Neuronal stem cell (in vitro differentiated cells): ENCODE measurements at regions not wholly inside any gene's neighbourhood (a gene's known extent, or its start where the extent isn't known, plus 50 kb on each side); places are given as distances from the start of the nearest gene placed in this dataset.

Experiments used
- DNase-seq: peaks from one replicate; pipeline ENCODE4 v3.0.0-alpha.2; 2013; ENCODE audit warnings: low spot score
- H2AFZ ChIP-seq: one replicate; pipeline ENCODE4 v1.6.1; 2013; ENCODE audit warnings: mild to moderate bottlenecking, low read length, inconsistent platforms
- H2AK5ac ChIP-seq: 2 replicates; pipeline ENCODE4 v1.6.1; 2013; ENCODE audit warnings: low read depth, mild to moderate bottlenecking, inconsistent platforms, low read length, moderate library complexity, mixed read lengths
- H2BK120ac ChIP-seq: 2 replicates; pipeline ENCODE4 v1.6.1; 2013; ENCODE audit warnings: low read depth, mild to moderate bottlenecking, inconsistent platforms, low read length, moderate library complexity, mixed read lengths
- H2BK12ac ChIP-seq: one replicate; pipeline ENCODE4 v1.6.1; 2013; ENCODE audit warnings: low read length, inconsistent platforms
- H2BK15ac ChIP-seq: 2 replicates; pipeline ENCODE4 v1.6.1; 2013; ENCODE audit warnings: mild to moderate bottlenecking, low read length, inconsistent platforms, mixed read lengths
- H2BK5ac ChIP-seq: one replicate; pipeline ENCODE4 v1.6.1; 2013; ENCODE audit warnings: inconsistent platforms, mild to moderate bottlenecking, low read length, moderate library complexity
- H3K14ac ChIP-seq: one replicate; pipeline ENCODE4 v1.6.1; 2013; ENCODE audit warnings: low read length, inconsistent platforms
- H3K18ac ChIP-seq: 2 replicates; pipeline ENCODE4 v1.6.1; 2013; ENCODE audit warnings: low read length, inconsistent platforms
- H3K23ac ChIP-seq: 2 replicates; pipeline ENCODE4 v1.6.1; 2013; ENCODE audit warnings: low read depth, mild to moderate bottlenecking, mixed read lengths, low read length, inconsistent platforms; ENCODE audit not compliant: poor library complexity
- H3K27ac ChIP-seq: replicated peaks from 3 replicates; pipeline ENCODE4 v1.5.1; 2013; ENCODE audit warnings: low read length, inconsistent platforms
- H3K27me3 ChIP-seq, 3 experiments: 2 replicates each; pipeline ENCODE4 v1.6.1; 2013; ENCODE audit warnings: low read length in 3 of 3, mild to moderate bottlenecking in 2 of 3, inconsistent platforms in 1 of 3, low read depth in 1 of 3, mixed read lengths in 1 of 3, moderate library complexity in 1 of 3; ENCODE audit not compliant: control insufficient read depth in 3 of 3, insufficient read depth in 3 of 3
- H3K36me3 ChIP-seq, 2 donors: replicated peaks in 1 of 2; 2 replicates each; pipeline ENCODE4 v1.6.1; 2013; ENCODE audit warnings: low read length in 2 of 2; ENCODE audit not compliant: control insufficient read depth in 2 of 2, insufficient read depth in 2 of 2
- H3K4ac ChIP-seq: 2 replicates; pipeline ENCODE4 v1.6.1; 2013; ENCODE audit warnings: inconsistent platforms, mild to moderate bottlenecking, low read length, moderate library complexity
- H3K4me1 ChIP-seq, 2 donors: 1 replicate in 1 of 2; 2 replicates in 1 of 2; pipeline ENCODE4 v1.6.1; 2013; ENCODE audit warnings: low read length in 2 of 2, low read depth in 1 of 2; ENCODE audit not compliant: control insufficient read depth in 2 of 2, insufficient read depth in 1 of 2
- H3K4me2 ChIP-seq: one replicate; pipeline ENCODE4 v1.6.1; 2013; ENCODE audit warnings: mild to moderate bottlenecking, low read length, inconsistent platforms; ENCODE audit not compliant: insufficient read depth, poor library complexity, severe bottlenecking
- H3K4me3 ChIP-seq, 2 donors: 2 replicates each; pipeline ENCODE4 v1.5.1; 2013; ENCODE audit warnings: low read length in 2 of 2, mild to moderate bottlenecking in 2 of 2, inconsistent platforms in 1 of 2, moderate library complexity in 1 of 2
- H3K79me1 ChIP-seq: one replicate; pipeline ENCODE4 v1.6.1; 2013; ENCODE audit warnings: low read depth, mild to moderate bottlenecking, inconsistent platforms, low read length, moderate library complexity
- H3K9ac ChIP-seq: one replicate; pipeline ENCODE4 v1.6.1; 2013; ENCODE audit warnings: mild to moderate bottlenecking, low read depth, low read length, inconsistent platforms; ENCODE audit not compliant: poor library complexity
- H3K9me3 ChIP-seq, 2 donors: replicated peaks in 1 of 2; 2 replicates each; pipeline versions ENCODE3 to v1.6.1; 2013; ENCODE audit warnings: low read length in 2 of 2, mild to moderate bottlenecking in 2 of 2, inconsistent platforms in 1 of 2, low read depth in 1 of 2, mixed read lengths in 1 of 2, moderate library complexity in 1 of 2; ENCODE audit not compliant: control insufficient read depth in 2 of 2, insufficient read depth in 1 of 2
- H4K8ac ChIP-seq: one replicate; pipeline ENCODE4 v1.6.1; 2013; ENCODE audit warnings: low read depth, mild to moderate bottlenecking, inconsistent platforms, low read length, moderate library complexity
- H4K91ac ChIP-seq: one replicate; pipeline ENCODE4 v1.6.1; 2013; ENCODE audit warnings: low read length, low read depth, mild to moderate bottlenecking, inconsistent platforms; ENCODE audit not compliant: poor library complexity
- WGBS, 2 donors: extraction: QIAGEN DNeasy Blood & Tissue Kit; methylation state at CpG; one replicate each; pipeline ENCODE4 v1.1.7; 2013; ENCODE audit warnings: missing lambda C conversion rate in 2 of 2, mixed read lengths in 1 of 2; ENCODE audit not compliant: insufficient read length in 2 of 2, insufficient replicate concordance in 1 of 2; ENCODE audit errors: extremely low coverage in 2 of 2; 5-methylcytosine and 5-hydroxymethylcytosine counted together

GRCh38 chr7:16295558-16295957, 125.8 kb downstream of the CRPPA start:
- H3K79me1 ChIP-seq = no peaks in the 10 kb centered on the region
- no peak overlapping the region for H2AFZ ChIP-seq
- no peaks in the 10 kb centered on the region for H3K27me3 ChIP-seq
- no peak overlapping the region for H2BK15ac ChIP-seq
- no peak overlapping the region for H4K91ac ChIP-seq
- no peaks in the 10 kb centered on the region for H3K4me1 ChIP-seq
- no peak overlapping the region for H3K9ac ChIP-seq
- no peak overlapping the region for H3K27ac ChIP-seq
- H3K14ac ChIP-seq = no peak overlapping the region
- H2BK120ac ChIP-seq = no peak overlapping the region
- no peak overlapping the region for H2BK5ac ChIP-seq
- no peaks in the 10 kb centered on the region for H3K9me3 ChIP-seq
- H3K18ac ChIP-seq = no peak overlapping the region
- no peak overlapping the region for H3K23ac ChIP-seq
- no peak overlapping the region for H3K4me2 ChIP-seq
- H3K4ac ChIP-seq = no peak overlapping the region
- no peak for DNase-seq
- H2AK5ac ChIP-seq = no peak overlapping the region
- H2BK12ac ChIP-seq = no peak overlapping the region
- no CpG with 5 or more reads among the region's 2 CpGs for WGBS, 2 donors
- no peak overlapping the region for H4K8ac ChIP-seq
- H3K4me3 ChIP-seq = no peak overlapping the region
- H3K36me3 ChIP-seq = no peaks in the 10 kb centered on the region

GRCh38 chr7:16293669-16294425, 127.5 kb downstream of the CRPPA start:
- Histone ChIP-seq H3K23ac (no peak overlapping the region), H2BK120ac (no peak overlapping the region), H4K91ac (no peak overlapping the region), H3K79me1 (no peaks in the 10 kb centered on the region), H2BK15ac (no peak overlapping the region), H3K27me3 (no peaks in the 10 kb centered on the region), H2AK5ac (no peak overlapping the region), H3K27ac (no peak overlapping the region), H3K4me1 (no peaks in the 10 kb centered on the region), H3K4ac (no peak overlapping the region), H3K9ac (no peak overlapping the region), H3K14ac (no peak overlapping the region), H3K4me2 (no peak overlapping the region), H2AFZ (no peak overlapping the region), H2BK12ac (no peak overlapping the region), H3K9me3 (no peaks in the 10 kb centered on the region), H3K4me3 (no peak overlapping the region), H3K36me3 (no peaks in the 10 kb centered on the region), H2BK5ac (no peak overlapping the region), H4K8ac (no peak overlapping the region), H3K18ac (no peak overlapping the region)
- WGBS, 2 donors = no CpG with 5 or more reads among the region's 3 CpGs
- DNase-seq = no peak

- Histone ChIP-seq H3K4ac (no peak overlapping the region), H3K18ac (no peak overlapping the region), H2BK120ac (no peak overlapping the region), H4K8ac (no peak overlapping the region), H3K36me3 (no peaks in the 10 kb centered on the region), H2BK12ac (no peak overlapping the region), H3K4me2 (no peak overlapping the region), H3K23ac (no peak overlapping the region), H2AFZ (no peak overlapping the region), H3K4me3 (no peak overlapping the region), H3K27me3 (no peaks in the 10 kb centered on the region), H2BK5ac (no peak overlapping the region), H3K9me3 (no peaks in the 10 kb centered on the region), H3K4me1 (no peaks in the 10 kb centered on the region), H2BK15ac (no peak overlapping the region), H2AK5ac (no peak overlapping the region), H4K91ac (no peak overlapping the region), H3K27ac (no peak overlapping the region), H3K9ac (no peak overlapping the region), H3K14ac (no peak overlapping the region), H3K79me1 (no peaks in the 10 kb centered on the region)
- WGBS, 2 donors = no CpG with 5 or more reads among the region's 4 CpGs
- DNase-seq = no peak
Observed at GRCh38 chr7:16284581-16284980, 136.8 kb downstream of the CRPPA start.

DNA sequence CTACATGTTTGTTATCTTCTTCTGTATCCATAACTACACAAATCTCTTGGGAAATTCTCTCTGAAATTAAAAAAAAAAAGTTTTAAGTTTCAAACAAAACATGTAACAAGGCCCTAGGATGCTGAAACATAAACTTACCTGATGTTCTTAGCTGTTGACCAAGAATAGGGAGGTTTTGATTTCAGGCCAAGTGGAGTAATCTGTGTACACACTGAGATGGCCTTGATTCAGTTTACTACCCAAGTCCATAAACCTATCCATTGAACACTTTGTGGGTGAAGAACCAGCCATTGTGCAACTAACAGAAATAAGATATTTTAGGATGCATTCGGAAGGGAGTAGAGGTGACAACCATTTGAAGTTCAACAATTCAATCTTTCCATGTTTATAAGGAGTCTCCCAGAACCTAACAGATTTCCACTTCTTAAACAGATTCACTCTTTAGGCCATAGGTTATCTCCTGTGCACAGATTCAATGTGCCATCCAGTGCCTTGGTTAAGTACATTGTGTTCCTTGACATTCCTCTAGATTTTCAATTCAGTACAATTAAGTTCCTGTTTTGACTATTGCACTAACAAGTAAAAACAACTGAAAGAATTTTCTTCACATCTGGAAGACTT, 143.1 kb downstream of the CRPPA start:
- H4K8ac ChIP-seq = no peak overlapping the region
- no peaks in the 10 kb centered on the region for H3K27me3 ChIP-seq
- H3K4me2 ChIP-seq = no peak overlapping the region
- H2BK15ac ChIP-seq = no peak overlapping the region
- H2AK5ac ChIP-seq = no peak overlapping the region
- H2BK5ac ChIP-seq = no peak overlapping the region
- DNase-seq = no peak
- no peaks in the 10 kb centered on the region for H3K4me1 ChIP-seq
- no peak overlapping the region for H3K14ac ChIP-seq
- H2BK120ac ChIP-seq = no peak overlapping the region
- H3K9me3 ChIP-seq = peaks cover 0 to 3% of the 10 kb centered on the region in 2 donors
- H2BK12ac ChIP-seq = no peak overlapping the region
- H3K27ac ChIP-seq = no peak overlapping the region
- no peak overlapping the region for H3K4me3 ChIP-seq
- no peak overlapping the region for H3K23ac ChIP-seq
- H3K4ac ChIP-seq = no peak overlapping the region
- no peak overlapping the region for H3K18ac ChIP-seq
- no peak overlapping the region for H2AFZ ChIP-seq
- no peaks in the 10 kb centered on the region for H3K36me3 ChIP-seq
- H4K91ac ChIP-seq = no peak overlapping the region
- H3K9ac ChIP-seq = no peak overlapping the region
- no CpG with 5 or more reads among the region's 1 CpG for WGBS, 2 donors
- H3K79me1 ChIP-seq = no peaks in the 10 kb centered on the region
